HCT116 (cell line): ENCODE measurements at regions not wholly inside any gene's neighbourhood (a gene's known extent, or its start where the extent isn't known, plus 50 kb on each side); places are given as distances from the start of the nearest gene placed in this dataset.

Experiments used
- SP1 ChIP-seq: IDR thresholded peaks from 2 replicates; pipeline ENCODE4 v1.6.1; 2012; ENCODE audit warnings: low read depth
- TF ChIP-seq, protein P1 (sequence below): IDR thresholded peaks from 2 replicates; pipeline ENCODE4 v1.6.1; 2012; ENCODE audit warnings: low read depth
- TF ChIP-seq, protein P2 (sequence below): IDR thresholded peaks from 2 replicates; pipeline ENCODE4 v1.6.1; 2012
- TF ChIP-seq, protein P3 (sequence below), 3 experiments: fragments of 200-600 bp in 1 of 3; sonication (generic) in 1 of 3; IDR thresholded peaks in 2 of 3; conservative IDR thresholded peaks in 1 of 3; 2 replicates each; pipeline ENCODE4 v1.5.1; 2012 to 2017; ENCODE audit warnings: low read depth in 2 of 3, low read length in 2 of 3, antibody characterized with exemption in 1 of 3, borderline replicate concordance in 1 of 3, control low read depth in 1 of 3, mild to moderate bottlenecking in 1 of 3, mixed read lengths in 1 of 3, mixed run types in 1 of 3, moderate library complexity in 1 of 3; ENCODE audit not compliant: insufficient read depth in 1 of 3

DNA sequence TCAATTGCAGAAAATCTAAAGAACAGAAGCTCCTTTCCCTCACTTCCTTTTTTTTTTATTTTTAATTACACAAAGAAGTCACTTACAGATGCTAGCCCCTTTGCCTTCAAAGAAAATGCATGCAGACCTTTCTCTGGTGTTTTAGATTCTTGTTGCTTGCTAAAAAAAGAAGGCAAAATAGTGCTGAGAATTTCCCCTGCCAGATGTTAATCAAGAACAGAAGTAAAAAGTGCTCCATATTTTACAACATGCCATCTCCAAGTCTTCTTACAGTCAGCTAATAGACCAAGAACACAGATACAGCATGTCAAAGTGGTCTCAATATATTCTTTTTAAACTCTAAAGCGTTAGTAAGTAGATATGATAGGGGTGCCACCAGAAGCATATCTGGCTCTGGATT is 142.8 kb upstream of the RGMB start:
- TF ChIP-seq, protein P1, sequence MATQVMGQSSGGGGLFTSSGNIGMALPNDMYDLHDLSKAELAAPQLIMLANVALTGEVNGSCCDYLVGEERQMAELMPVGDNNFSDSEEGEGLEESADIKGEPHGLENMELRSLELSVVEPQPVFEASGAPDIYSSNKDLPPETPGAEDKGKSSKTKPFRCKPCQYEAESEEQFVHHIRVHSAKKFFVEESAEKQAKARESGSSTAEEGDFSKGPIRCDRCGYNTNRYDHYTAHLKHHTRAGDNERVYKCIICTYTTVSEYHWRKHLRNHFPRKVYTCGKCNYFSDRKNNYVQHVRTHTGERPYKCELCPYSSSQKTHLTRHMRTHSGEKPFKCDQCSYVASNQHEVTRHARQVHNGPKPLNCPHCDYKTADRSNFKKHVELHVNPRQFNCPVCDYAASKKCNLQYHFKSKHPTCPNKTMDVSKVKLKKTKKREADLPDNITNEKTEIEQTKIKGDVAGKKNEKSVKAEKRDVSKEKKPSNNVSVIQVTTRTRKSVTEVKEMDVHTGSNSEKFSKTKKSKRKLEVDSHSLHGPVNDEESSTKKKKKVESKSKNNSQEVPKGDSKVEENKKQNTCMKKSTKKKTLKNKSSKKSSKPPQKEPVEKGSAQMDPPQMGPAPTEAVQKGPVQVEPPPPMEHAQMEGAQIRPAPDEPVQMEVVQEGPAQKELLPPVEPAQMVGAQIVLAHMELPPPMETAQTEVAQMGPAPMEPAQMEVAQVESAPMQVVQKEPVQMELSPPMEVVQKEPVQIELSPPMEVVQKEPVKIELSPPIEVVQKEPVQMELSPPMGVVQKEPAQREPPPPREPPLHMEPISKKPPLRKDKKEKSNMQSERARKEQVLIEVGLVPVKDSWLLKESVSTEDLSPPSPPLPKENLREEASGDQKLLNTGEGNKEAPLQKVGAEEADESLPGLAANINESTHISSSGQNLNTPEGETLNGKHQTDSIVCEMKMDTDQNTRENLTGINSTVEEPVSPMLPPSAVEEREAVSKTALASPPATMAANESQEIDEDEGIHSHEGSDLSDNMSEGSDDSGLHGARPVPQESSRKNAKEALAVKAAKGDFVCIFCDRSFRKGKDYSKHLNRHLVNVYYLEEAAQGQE, result no peak
- TF ChIP-seq, protein P2, sequence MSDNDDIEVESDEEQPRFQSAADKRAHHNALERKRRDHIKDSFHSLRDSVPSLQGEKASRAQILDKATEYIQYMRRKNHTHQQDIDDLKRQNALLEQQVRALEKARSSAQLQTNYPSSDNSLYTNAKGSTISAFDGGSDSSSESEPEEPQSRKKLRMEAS, result no peak
- TF ChIP-seq SP1, result no peak
- TF ChIP-seq, protein P3, sequence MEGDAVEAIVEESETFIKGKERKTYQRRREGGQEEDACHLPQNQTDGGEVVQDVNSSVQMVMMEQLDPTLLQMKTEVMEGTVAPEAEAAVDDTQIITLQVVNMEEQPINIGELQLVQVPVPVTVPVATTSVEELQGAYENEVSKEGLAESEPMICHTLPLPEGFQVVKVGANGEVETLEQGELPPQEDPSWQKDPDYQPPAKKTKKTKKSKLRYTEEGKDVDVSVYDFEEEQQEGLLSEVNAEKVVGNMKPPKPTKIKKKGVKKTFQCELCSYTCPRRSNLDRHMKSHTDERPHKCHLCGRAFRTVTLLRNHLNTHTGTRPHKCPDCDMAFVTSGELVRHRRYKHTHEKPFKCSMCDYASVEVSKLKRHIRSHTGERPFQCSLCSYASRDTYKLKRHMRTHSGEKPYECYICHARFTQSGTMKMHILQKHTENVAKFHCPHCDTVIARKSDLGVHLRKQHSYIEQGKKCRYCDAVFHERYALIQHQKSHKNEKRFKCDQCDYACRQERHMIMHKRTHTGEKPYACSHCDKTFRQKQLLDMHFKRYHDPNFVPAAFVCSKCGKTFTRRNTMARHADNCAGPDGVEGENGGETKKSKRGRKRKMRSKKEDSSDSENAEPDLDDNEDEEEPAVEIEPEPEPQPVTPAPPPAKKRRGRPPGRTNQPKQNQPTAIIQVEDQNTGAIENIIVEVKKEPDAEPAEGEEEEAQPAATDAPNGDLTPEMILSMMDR (IDR thresholded peaks at IDR 0.05 in 2 of 3, conservative IDR thresholded peaks at IDR 0.05 in 1 of 3; ENCODE audit: borderline replicate concordance in 1 of 3, insufficient read depth in 1 of 3, low read depth in 2 of 3, low read length in 2 of 3), result no peak
